ENCODE measurements at regions not wholly inside any gene's neighbourhood (a gene's known extent, or its start where the extent isn't known, plus 50 kb on each side); places are given as distances from the start of the nearest gene placed in this dataset.
"Not testable (repeated sequence)": the region's sequence is repeated elsewhere in the genome, so short reads cannot be mapped to it uniquely, and the experiment has no call there.

DNA sequence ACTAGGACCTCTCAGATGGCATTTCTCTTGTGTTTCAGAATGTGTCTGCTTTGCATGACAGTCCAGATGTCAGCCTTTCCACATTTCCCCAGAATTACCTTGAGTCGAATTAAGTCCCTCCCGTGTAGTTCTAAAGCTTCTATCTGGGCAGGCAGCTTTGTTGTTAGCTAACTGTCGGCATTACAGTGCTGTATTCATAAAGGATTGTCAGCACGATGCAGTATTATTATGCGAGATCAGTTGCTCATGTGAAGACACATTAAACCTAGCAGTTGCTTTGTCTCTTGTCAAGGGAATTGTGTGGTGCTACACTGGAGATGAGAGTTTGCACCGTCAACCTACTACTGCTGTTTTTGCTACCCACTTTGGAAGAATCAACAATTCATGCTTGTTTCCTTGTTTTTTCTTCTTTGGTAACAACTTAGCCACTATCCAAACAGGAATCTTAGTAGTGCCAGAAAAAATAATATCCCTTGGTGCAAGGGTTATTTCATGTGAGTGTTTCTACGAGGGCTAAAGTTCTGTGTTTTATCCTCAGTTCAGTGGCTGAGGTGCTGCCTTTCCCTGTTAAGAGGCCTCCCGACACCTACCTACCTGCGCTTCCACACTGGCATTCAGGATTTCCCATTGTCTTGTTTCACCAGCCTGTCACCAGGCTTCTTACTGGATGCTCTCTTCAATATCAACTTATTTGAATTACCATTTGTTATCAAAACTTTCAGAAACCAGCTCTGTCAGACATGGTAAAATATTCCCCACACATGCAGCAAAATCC lies 297.9 kb upstream of the G2E3 start:
- no peak for DNase-seq (ENCODE audit: low spot score)

- no peak for DNase-seq (ENCODE audit: low spot score)
These were observed 294.8 kb upstream of the G2E3 start for GRCh38 chr14:30264161-30264560.

- DNase-seq (ENCODE audit: low spot score), result no peak
These were observed 292.7 kb upstream of the G2E3 start for GRCh38 chr14:30266290-30266689.

DNA sequence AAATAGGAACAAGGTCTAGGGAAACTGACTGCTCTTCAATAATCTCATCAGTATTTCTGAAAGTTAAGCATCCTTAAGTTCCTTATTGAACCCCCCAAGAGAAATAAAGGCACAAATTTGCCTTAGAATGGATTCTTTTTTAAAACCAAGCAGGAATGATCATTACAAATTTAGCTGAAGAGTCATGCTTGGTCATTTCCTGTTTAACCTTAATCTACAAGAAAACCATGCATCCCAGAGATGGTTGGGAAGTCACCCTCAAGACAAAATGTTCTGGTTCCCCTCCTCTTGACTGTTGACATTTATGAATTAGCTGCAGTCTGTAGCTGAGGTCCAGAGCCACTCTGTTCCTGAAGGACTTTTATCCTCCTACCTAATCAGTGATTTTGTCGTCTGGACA lies 291.8 kb upstream of the G2E3 start:
- no peak for DNase-seq (ENCODE audit: low spot score)

GRCh38 chr14:30270200-30271161 lies 288.5 kb upstream of the G2E3 start:
- DNase-seq (ENCODE audit: low spot score), result peak; percentile 82

GRCh38 chr14:30271811-30272323 lies 287.1 kb upstream of the G2E3 start:
- DNase-seq (ENCODE audit: low spot score), result no peak

DNA sequence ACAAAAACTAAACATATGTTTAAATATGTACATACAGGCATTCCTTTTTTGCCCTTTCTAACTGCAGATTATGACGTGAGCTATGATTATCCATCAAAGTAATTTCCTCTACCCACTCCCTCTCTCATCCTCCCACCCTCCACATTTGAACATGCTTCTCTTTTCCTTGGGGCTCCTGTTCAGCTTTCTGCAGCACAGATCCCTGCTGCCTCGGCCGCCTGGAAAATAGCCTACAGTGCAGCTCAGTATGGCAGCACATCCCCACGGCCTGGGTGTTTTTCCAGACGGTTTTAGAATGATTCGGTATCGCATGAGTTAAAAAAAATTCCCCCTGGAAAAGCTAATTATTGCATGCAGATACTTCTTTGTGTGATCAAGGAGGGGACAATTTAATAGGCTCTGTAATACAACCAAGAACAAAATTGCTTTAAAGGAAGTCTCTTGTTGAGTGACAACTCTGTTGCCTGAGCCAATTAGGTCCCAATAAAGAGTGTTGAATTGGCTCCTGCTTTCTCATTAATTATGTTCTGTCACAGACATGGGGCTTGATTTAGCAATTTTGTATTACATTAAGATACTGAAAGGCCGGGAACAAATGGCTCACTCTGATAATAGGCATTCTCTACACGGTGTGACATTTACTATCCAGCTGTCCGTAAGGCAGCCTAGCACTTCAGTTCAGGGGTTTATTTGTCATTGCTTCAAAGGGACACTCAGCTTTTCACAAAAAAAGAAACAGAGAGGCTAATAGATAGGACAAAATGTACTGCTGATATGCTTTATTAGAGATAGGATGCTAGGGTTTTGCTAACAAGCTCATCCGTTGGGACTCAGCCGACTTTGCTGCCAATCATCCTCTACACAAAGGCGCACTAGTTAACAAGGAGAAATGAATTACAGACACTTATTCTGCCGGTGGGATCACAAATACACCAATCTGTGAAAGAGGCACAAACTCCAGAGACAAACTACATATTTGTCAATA lies 285.8 kb upstream of the G2E3 start:
- no peak for DNase-seq (ENCODE audit: low spot score)

DNA sequence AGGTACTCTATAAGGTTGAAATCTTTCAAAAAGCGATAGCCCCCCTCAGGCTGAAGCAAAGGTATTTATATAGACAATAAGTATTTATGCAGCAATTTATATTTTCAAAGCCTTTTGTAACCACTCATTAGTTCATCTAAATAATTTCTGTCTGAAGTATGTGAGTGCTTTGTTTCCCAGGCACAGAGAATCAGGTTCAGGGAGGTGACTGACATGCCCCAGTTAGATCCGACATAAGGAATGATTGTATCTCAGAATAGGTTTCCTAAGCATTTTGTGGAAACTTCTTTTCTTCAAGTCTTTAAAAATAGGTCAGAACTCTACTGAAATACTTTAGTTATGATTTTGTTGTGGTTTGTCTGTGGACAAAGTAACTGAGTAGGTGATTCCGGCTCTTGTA lies 283.4 kb upstream of the G2E3 start:
- no peak for DNase-seq (ENCODE audit: low spot score)

GRCh38 chr14:30277268-30277667 lies 281.7 kb upstream of the G2E3 start:
- no peak for DNase-seq (ENCODE audit: low spot score)

GRCh38 chr14:30278856-30279255 lies 280.1 kb upstream of the G2E3 start:
- not testable (repeated sequence) for DNase-seq (ENCODE audit: low spot score)

- DNase-seq (ENCODE audit: low spot score), result peak; percentile 34
These were observed 275.0 kb upstream of the G2E3 start for GRCh38 chr14:30283822-30284446.

DNA sequence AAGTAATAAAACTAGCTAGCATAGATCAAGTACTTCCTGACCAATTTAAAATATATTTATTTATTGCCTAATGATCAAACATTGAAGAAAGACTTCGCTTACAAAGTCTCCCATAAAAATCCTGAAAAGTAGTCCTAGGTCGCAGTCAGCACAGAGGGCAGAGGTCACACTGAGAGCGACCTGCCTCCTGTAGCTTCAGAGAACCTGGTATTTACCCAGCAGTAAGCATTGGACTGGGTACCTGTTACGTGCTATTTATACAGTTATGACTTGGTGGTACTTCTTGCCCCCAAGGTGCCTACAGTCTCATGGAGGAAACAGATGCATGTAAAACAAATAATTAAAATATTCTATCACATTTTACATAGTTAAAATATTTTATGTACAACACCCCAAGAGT lies 274.1 kb upstream of the G2E3 start:
- DNase-seq (ENCODE audit: low spot score), result no peak

DNA sequence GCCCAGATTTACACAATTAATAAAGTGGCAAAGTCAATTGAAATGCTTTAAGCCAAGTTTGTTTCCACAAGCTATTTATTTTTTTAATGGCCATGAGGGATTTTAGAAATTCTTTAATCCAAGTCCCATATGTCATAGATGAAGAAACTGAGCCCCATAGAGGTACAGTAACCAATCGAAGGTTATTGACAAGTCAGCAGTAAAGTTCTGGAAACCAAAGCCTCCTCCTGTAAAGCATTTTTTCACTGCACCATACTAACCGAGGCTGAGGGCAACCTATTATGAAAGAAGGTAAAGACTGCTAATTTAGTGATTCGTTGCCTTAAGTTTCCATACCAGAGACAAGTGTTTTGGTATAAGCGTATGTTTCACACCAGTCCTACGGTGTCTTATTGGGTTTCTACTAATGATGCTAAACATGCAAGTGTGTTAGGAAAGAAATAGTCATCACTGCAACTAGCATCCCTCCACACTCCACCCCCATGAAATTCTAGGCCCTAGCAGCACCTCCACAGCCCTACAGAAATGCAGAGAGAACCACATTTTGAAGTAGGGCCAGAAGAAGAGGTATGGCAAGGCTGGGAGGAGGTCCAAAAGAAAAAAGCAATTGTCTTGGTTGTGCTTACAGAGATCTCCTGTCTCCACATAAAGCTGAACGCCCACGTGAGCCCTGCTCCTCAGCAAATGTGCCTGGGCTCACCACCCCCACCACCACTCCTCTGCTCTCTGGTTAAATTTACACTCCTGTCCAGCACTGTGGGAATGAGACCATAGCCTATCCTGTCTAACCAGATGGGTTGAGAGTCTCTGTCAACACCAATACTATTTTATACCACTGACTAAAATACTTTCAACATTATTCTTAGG lies 271.1 kb upstream of the G2E3 start:
- no peak for DNase-seq (ENCODE audit: low spot score)

- no peak for DNase-seq (ENCODE audit: low spot score)
These were observed 269.0 kb upstream of the G2E3 start for GRCh38 chr14:30290001-30290400.

- no peak for DNase-seq (ENCODE audit: low spot score)
These were observed 267.7 kb upstream of the G2E3 start for GRCh38 chr14:30291216-30291615.

- no peak for DNase-seq (ENCODE audit: low spot score)
These were observed 266.4 kb upstream of the G2E3 start for GRCh38 chr14:30292541-30292940.

DNA sequence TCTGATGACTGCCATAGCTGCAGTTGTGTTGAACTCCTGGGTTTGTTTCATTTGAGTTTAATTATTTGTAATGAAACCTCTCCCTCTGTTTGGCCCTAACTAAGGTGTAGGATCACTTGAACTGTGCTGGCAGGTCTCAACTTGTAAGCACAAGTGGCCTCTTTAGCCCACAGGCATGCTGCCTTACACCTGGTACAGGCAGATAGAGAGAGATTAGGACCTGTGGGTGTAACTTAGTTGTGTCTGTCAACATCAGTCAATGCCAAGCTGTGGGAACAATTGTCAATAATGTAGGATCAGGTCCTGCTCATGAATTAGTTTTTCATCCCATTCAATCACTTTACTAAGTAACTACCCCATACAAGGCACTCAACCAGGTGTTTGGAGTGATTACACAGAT lies 263.0 kb upstream of the G2E3 start:
- DNase-seq (ENCODE audit: low spot score), result no peak

DNA sequence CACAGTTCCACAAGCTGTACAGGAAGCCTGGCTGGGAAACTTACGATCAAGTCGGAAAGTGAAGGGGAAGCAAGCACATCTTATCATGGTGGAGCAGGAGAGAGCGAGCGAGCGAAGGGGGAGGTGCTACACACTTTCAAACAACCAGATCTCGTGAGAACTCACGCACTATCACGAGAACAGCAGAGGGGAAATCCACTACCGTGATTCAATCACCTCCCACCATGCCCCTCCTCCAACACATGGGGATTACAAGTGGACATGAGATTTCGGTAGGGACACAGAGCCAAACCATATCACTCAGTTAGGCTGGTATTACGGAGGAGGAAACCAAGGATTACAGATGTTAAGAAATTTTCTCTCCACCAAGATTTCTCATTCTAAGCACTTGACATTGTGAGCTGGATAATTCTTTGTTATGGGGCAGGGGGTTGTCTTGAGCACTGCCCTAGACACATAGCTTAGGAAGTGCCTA lies 262.0 kb upstream of the G2E3 start:
- no peak for DNase-seq (ENCODE audit: low spot score)

DNA sequence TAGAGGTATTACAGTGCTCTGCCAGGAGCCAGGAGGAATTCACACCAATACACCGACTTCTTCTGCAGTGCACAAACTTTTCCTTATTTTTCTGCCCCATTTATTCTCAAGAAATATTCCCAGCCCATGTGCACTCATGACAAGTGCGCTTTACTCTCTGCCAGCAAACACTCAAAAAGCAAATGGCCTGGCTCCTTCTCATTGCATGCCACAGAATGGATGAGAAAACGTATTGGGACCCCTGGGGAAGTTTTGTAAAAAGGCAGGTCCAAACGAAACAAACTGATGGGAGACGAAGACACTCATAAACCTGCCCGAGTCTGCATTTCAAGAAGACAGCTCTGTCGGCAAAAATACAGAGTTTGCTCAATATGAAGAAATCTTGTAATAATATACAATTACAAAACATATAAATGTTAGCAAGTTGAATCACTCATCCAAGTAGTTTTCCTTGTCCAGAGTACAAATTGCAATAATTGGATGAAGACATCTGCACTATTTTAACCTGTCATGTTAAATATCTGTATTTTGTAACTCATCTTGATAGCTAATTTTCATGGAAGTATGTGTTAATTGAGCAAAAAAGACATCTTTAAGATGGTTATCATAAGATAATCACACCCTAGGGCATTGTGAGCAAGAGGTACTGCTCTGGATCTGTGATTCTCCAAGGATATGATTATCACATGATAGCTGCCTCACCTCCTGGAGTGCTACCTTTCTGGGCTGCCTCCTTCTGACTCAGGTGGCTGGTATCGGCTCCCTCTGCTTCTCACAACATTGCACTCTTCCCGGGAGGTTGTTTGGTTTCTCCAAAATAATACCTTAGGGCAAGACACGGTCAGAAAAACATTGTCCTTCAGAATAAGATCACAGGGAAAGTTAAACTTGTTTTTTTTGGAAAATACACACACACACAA lies 260.8 kb upstream of the G2E3 start:
- no peak for DNase-seq (ENCODE audit: low spot score)

Data from H4 (cell line).